NCI-H69 (cell line): ENCODE measurements at regions not wholly inside any gene's neighbourhood (a gene's known extent, or its start where the extent isn't known, plus 50 kb on each side); places are given as distances from the start of the nearest gene placed in this dataset.
"Not testable (repeated sequence)": the region's sequence is repeated elsewhere in the genome, so short reads cannot be mapped to it uniquely, and the experiment has no call there.

Source experiments
- DNase-seq: peaks from one replicate; lab custom pipeline; 2025; lab: John Stamatoyannopoulos, UW

DNA sequence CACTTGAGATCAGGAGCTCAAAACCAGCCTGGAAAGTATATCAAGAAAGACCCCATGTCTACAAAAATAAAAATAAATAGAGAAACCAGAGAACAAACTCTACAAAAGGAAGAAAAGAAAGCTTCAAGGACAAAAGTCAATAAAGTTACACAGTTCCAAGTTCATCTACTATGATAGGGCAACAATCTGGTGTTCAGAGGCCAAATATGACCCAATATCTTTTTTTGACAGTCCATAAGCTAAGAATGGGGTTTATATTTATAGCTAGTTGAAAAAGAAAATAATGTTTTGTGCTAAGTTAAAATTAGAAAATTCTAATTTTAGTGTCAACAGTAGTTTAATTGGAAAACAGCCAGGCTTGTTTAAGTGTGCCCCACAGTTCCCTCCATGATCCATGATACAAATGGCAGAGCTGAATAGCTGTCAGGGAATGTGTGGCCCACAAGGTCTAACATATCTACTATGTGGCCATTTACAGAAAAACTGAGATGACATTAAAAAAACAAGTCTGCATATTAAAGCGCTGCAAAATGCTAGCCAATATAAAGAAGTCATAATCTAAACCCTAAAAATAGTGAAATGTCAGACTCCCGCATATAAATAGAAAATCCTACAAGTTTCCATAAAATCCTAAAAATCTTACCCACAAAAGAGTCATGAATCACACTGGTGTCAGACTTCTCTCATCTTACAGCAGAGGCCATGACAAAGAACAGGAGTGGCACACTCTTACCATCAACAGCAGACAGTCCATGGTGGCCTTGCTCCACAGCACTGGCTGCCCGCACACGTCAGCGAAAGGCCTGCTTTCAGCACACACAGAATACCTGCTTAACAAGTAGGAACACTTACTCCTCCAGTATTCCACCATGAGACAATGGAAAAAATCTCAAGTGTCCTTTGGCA lies 281.9 kb upstream of the HSFY2 start:
- no peak for DNase-seq

DNA sequence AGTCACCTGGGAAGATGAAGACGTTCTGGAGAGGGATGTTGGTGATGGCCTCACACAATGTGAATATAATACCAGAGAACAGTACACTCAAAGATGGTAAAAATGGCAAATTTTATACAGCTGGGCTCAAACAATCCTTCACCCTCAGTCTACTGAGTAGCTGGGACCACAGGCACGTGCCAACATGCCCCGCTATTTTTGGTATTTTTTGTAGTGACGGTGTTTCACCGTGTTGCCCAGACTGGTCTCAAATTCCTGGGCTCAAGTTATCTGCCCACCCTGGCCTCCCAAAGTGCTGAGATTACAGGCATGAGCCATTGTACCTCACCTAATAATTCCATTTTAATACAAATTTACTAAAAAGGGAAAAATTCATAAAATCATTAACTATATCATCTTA lies 280.3 kb upstream of the HSFY2 start:
- no peak for DNase-seq

DNA sequence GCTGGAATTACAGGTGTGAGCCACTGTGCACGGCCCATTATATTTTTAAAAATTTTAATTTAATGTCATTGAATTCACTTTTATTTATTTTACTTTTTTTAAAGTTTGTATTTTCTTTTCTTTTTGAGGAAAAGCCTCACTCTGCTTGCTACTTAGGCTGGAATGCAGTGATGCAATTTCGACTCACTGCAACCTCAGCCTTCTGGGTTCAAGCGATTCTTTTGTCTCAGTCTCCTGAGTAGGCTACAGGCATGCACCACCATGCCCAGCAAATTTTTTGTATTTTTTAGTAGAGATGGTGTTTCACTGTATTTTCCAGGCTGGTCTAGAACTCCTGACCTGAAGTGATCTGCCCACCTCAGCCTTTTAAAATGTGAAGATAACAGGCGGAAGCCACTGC lies 277.5 kb upstream of the HSFY2 start:
- DNase-seq, result no peak

DNA sequence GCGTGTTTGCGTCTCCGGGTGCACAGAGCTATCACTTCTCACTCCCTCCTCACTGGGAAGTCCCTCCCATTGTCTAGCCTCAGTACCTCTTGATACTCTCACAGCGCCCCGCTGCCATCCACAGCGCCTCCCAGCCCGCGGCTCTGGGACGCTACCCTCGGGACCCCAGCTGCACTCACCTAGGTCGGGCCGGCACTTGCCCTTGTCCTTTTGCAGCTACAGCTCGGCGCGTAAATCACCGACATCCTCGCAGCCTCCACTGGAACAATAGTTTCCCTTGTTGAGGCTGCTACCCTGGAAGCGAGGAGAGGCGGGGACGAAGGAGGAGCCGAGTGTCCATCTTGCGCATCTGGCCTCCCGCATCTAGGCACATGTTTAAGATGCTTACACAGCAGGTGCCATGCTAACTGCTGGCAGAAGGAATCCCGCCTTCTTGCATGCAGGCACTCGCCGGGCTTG lies 269.5 kb upstream of the HSFY2 start:
- DNase-seq, result no peak

DNA sequence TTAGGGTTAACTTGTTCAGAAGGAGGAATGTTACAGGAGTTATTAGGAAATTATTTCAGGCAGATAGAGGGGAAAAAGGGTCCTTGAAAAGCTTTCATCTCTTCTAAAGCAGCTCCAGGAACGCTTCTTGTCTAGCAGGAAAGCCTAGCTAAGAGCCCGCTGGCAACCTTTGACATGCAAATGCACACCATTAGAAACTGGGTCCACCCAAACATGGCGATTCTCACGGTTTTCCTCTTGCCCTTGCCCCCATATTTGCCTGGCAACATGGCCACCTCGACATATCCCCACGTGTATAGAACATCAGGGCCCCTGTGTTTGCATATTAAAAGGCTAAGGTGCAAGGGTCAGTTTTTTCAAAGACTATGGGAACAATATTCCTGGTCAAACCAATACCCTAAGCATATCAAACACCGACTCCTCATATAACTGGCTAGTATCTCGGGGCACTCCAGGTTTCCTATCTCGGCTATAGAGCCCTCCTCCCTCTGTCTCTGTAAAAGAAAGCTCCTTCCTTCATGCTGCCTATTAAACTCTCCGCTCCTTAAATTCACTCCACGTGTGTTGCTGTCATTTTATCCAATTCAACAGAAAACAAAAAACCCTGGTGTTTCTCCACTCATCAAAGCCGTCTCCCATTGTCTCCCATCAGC lies 268.9 kb upstream of the HSFY2 start:
- no peak for DNase-seq

DNA sequence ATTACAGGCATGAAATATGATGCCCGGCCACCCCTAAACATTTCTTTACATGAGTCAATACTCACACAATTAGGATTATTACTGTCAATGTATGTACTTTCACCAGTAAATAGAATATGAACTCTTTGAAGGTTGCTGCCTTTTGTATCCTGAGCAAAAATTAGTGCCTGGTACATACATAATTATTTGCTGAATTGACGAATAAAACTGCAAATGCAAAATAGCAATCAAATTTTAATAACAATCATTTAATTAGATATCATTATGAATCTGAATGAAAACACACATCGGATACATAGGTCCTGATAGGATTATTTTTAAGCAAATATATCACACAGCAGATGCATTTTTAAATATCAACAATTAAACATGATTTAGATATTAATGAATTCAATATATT lies 253.1 kb upstream of the HSFY2 start:
- DNase-seq, result no peak

DNA sequence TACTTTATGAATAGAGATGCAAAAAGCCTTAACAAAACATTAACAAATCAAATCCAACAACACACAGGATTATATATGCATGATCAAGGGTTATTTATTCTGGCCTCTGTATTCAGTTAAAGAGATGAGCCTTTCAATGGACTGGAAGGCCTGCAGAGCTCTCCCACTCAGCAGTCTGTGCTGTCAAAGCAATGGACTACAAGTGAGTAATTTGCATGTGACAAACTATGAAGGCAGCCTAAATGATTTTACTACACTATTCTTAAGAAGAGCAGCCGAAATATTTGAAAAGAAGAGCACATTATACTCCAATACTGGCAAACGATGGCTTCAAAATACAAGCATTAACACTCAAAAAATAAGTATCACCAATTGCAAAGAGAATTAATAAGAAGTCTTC lies 250.4 kb upstream of the HSFY2 start:
- DNase-seq, result no peak

DNA sequence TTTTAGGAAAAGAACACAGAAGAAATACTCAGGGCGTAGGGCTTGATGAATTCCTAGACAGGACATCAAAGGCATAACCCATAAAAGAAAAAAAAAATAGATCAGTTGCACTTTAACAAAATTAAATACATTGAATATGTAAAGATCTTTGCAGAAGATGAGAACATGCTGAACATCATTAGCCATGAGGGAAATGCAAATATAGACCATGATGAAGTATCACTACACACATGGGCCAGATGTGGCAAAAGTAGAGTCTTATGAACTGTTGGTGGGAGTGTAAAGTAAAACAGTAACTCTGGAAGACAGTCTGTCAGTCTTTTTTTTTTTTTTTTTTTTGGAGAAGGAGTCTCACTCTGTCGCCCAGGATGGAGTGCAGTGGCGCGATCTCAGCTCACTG lies 246.7 kb upstream of the HSFY2 start:
- DNase-seq, result no peak

DNA sequence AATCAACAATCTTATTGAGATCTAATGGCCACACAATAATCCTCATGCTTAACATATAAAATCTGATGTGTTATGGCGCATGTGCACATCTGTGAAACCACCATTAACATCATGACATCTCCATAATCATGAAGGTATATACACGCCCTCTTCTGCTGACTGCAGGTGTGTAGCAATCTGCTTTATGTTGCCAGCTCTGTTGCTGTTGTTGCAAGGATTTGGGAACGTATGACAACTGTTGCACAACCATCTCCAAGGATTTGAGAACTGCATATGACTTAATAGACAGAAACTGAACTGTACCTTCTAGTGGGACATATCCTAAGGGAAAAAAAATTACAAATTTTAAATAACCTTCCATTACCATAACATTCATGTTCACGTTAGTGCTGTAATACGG lies 243.5 kb upstream of the HSFY2 start:
- no peak for DNase-seq

DNA sequence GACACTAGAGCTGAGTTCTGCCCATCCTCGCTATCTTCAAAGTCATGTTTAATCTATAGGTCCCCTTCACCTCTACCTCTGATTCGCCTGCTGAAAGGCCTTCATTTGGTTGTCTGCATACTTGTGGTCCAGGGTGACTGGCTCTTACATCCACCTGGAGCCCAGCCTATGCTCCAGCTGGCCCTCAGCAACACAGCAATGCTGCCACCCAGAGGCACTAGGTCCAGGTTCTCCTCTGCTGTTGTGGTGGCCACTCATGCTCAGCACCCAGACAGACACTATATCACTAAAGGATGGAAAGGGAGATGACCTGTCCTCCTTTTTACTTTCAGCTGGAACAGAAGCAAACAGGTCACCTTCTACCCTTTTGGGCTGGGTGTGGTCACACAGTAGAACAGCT lies 242.3 kb upstream of the HSFY2 start:
- DNase-seq, result no peak

DNA sequence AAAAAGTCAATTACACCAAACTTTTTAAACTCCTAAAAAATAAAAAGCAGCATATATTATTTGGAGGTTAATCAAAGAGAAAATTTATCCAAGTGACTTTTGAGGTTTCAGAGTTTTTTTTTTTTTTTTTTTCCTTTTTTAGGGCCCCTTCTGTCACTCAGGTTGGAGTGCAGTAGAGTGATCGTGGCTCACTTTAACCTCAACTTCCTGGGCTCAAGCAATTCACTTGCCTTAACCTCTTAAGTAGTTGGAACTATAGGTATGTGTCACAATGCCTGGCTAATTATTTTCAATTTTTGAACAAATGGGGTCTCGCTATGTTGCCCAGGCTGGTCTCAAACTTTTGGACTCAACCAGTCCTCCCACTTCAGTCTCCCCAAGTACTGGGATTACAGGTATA lies 241.7 kb upstream of the HSFY2 start:
- DNase-seq, result no peak

DNA sequence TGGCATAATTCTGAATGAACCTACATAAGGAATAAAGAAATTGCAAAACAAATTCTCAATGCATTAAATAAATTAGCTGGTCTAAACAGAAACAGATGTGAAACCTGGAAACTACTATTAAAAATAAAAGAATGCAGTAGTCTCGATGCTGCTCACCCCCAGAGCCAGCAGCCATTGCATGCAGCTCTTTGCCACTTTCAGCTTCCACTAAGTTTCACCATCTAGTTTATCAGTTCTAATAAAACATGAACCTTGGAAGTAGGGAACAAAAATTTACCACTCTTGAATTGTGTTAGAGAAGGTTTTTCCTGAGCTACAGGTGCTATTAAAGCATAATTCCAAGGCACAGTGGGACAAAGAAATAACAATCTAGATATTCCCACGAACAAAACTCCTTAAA lies 239.4 kb upstream of the HSFY2 start:
- no peak for DNase-seq

DNA sequence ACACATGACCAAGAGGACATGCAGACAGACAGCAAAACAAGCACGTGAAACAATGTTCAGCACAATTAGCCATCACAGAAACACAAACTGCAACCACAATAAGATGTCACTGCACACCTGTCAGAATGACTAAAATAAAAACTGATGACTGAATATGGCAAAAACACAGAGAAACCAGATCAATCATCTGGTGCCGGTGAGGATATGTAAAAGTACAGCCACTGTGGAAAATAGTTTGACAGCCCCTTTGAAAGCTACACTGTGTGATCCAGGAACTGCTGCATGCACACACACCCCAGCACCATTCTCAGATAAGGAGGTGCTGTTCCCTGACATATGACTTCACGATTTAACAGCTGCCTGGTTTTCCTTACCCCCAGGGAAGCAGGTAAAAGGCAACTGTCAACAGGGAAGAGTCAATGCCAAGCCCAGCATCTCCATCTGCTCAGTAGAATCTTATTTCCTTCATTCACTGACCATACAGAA lies 238.1 kb upstream of the HSFY2 start:
- DNase-seq, result no peak

DNA sequence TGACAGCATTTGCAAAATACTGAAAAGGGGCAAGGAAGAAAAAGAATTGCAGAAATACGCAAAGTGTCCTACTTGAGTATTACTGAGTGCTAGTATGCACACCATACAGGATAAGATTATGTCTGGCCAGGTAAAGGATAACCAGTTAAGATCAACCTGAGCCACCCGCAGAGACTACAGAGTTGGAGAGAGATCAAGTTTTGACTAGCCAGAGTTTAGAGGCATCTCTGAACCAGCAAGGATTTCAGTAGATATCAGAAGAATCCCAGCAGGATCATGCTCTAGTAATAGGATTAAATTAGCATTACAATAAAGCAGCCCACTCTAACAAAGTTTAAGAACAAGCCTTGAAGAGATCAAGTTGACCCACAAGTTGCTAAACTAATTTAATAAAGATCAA lies 232.7 kb upstream of the HSFY2 start:
- no peak for DNase-seq

DNA sequence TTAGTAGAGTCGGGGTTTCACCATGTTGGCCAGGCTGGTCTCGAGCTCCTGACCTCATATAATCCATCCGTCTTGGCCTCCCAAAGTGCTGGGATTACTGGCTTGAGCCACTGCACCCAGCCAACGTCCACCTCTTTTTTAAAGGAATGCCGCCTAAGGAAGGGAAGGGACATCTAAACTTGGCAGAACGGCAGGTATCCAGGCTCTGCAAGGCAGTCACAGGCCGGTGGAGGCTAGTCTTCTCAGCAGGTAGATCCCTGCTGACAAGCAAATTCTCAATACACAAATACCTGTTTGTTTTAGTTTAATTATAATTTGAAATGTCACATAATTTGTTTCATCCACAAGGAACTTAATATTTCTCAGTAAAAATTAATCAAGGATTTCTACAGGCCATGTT lies 232.0 kb upstream of the HSFY2 start:
- DNase-seq, result no peak

DNA sequence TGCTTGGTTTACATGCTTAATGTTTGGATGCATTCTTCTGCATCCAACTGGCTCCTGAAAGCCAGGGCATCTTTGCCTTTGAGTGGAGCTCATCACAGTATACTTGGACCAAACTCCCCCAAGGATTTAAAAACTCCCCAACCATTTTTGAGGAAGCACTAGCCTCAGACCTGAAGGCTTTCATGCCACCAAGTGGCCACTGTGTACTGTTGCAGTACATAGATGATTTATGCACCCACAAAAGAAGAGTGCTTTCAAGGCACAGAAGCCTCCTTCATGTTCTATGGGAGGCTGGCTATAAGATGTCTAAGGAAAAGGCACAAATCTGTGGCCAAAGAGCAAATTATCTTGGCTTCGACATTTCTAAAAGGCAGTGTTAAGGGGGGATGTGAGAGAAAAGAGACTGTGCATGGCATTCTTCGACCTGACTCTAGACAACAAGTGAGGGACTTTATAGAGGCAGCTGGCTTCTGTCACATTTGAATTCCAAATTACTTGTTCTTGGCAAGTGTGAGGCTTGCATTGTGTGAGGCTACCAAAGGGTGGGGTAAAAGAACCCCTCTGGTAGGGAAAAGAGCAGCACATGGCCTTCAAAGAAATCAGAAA lies 224.2 kb upstream of the HSFY2 start:
- DNase-seq, result no peak

DNA sequence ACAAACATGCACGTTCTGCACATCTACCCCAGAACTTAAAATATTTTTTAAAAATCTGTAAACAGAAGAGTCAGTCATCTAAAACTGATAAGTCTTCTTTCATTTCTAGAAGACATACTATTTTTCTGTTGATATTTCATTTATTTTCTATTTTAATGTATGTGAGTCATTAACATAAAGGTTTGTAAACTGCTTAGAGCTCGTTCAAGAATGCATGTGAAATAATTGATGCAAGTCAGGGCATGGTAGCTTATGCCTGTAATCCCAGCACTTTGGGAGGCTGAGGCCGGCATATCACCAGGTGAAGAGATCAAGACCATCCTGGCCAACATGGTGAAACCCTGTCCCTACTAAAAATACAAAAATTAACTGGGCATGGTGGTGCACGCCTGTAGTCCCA lies 219.9 kb upstream of the HSFY2 start:
- DNase-seq, result no peak

DNA sequence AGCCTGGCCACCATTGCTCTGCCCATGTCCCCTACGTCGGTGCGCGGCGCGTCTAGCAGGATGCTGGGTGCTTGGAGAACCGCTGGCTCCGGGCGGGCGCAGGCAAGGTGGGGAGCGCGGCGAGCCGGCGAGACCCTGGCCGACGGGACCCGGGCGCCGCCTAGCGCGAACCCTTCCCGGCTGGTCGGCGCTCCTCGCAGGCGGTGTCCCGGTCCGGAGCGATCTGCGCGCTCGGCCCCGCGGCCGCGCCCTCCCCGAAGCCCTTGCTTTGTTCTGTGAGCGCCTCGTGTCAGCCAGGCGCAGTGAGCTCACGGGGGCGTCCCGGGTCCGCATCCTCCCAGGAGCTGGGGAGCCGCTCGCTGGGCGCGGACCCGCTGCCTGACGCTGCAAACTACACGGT lies 219.1 kb upstream of the HSFY2 start:
- DNase-seq, result not testable (repeated sequence)

DNA sequence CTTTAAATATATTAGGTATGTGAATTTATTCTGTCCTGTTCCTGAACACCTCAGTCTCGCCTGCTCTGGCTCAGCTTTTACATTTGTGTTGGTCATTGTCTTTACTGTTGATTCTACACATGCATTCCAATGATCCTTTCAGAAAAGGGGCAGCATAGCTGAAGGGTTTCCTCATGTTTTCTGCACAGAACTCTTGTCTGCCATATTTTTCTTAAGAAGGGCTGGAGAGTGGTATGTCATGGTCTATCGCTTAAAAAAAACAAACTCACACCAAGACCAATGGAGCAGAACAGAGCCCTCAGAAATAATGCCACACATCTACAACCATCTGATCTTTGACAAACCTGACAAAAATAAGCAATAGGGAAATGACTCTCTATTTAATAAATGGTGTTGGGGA lies 215.8 kb upstream of the HSFY2 start:
- no peak for DNase-seq

DNA sequence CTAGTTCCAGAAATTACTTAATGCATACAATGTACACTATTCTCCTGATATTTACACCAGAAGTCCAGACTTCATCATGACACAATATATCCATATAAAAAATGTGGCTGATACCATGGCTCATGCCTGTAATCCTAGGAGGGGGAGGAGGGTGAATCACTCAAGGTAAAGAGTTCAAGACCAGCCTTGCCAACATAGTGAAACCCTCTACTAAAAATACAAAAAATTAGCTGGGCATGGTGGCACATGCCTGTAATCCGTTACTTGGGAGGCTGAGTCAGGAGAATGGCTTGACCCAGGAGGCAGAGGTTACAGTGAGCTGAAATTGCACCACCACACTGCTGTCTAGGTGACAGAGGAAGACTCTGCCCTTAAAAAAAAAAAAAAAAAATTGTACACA lies 192.5 kb upstream of the HSFY2 start:
- DNase-seq, result no peak

DNA sequence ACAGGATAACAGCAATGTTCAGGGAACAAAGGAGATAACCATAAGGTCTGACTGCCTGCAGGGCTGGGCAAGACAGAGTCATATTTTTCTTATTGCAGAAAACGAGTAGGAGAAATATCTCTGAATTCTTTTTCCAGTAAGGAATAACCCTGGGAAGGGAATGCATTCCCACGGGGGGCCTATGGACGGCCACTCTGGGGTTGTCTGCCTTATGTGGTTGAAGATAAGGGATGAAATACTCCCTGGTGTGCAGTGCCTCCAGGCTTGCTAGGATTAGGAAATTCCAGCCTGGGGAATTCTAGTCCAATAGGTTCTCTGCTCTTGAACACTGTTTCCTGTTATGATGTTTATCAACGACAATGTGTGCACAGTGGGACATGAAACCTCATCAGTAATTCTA lies 185.3 kb upstream of the HSFY2 start:
- no peak for DNase-seq

DNA sequence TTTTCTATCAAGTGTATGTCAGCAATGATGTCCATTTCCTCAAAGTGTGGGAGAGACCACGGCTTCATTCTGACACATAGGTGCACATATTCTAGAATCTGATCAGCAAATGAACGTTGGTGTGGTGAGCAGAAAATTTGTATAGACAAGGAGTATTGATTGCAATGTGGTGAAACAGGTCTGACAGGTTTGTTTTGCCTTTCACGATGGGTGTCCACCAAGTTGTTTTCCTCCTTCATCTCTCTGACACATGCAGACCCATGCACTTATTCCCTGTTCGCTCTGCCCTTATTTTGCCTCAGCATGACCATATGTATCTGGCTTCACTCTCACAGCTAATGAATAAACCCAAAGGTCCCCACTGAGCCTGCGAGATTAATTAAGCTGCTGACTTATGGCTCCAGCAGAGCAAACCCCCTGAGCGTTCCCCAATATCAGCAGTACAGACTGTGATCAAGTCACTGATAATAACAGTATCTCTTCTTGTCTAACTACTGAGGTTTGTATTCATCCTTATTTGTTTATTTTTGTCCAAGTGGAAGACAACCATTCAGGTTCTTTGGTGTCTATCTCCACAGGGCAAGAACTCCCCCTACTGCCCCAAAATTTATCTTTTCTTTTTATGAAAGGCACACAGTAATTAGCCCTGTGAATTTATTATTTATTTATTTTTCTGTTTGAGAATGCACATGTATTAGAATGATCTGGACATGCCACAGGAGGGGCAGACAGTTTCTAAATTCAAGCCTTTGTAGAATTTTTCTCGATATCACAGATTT lies 178.3 kb upstream of the HSFY2 start:
- no peak for DNase-seq
